Endothelial cell (in vitro differentiated cells): ENCODE measurements at regions not wholly inside any gene's neighbourhood (a gene's known extent, or its start where the extent isn't known, plus 50 kb on each side); places are given as distances from the start of the nearest gene placed in this dataset.
"Not testable (repeated sequence)": the region's sequence is repeated elsewhere in the genome, so short reads cannot be mapped to it uniquely, and the experiment has no call there.

Experiments
- DNase-seq: peaks from one replicate; pipeline ENCODE4 v3.0.0; 2021; ENCODE audit warnings: low spot score
- H3K27ac Mint-ChIP-seq: one replicate; pipeline ENCODE4 v1.8.0; 2021; ENCODE audit warnings: mixed read lengths, inconsistent platforms; ENCODE audit not compliant: unreplicated experiment
- H3K27me3 Mint-ChIP-seq: one replicate; pipeline ENCODE4 v1.8.0; 2021; ENCODE audit warnings: mild to moderate bottlenecking, moderate library complexity, mixed read lengths, inconsistent platforms; ENCODE audit not compliant: unreplicated experiment
- H3K36me3 Mint-ChIP-seq: one replicate; pipeline ENCODE4 v1.8.0; 2021; ENCODE audit warnings: mild to moderate bottlenecking, low read depth, mixed read lengths, inconsistent platforms; ENCODE audit not compliant: unreplicated experiment
- H3K4me1 Mint-ChIP-seq: one replicate; pipeline ENCODE4 v1.8.0; 2021; ENCODE audit warnings: mild to moderate bottlenecking, mixed read lengths, inconsistent platforms; ENCODE audit not compliant: unreplicated experiment
- H3K4me3 Mint-ChIP-seq: one replicate; pipeline ENCODE4 v1.8.0; 2021; ENCODE audit warnings: mild to moderate bottlenecking, mixed read lengths, inconsistent platforms; ENCODE audit not compliant: unreplicated experiment
- H3K9me3 Mint-ChIP-seq: one replicate; pipeline ENCODE4 v1.8.0; 2021; ENCODE audit warnings: mixed read lengths, inconsistent platforms; ENCODE audit not compliant: unreplicated experiment
- TF ChIP-seq, protein P1 (sequence below): fragments of 200-600 bp; sonication (generic); IDR thresholded peaks from one replicate; pipeline ENCODE4 v1.5.0; 2021; ENCODE audit warnings: antibody characterized with exemption; ENCODE audit not compliant: unreplicated experiment

DNA sequence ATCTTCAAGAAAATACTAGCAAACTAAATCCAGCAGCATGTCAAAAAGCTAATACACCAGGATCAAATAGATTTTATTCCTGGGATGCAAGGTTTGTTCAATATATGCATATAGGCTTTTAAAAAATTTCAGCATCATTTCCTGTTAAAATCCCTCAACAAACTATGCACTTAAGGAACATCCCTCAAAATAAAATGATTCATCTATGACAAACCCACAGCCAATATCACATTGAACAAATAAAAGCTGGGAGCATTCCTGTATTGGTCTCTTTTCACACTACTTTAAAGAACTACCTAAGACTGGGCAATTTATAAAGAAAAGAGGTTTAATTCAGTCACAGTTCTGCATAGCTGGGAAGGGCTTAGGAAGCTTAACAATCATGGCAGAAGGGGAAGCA is 726.7 kb downstream of the GRXCR1 start:
- Mint-ChIP-seq H3K4me1 (no peaks in the 10 kb centered on the region), H3K9me3 (no peaks in the 10 kb centered on the region), H3K36me3 (no peaks in the 10 kb centered on the region), H3K27ac (no peak overlapping the region), H3K4me3 (no peak overlapping the region), H3K27me3 (no peaks in the 10 kb centered on the region)
- TF ChIP-seq, protein P1, sequence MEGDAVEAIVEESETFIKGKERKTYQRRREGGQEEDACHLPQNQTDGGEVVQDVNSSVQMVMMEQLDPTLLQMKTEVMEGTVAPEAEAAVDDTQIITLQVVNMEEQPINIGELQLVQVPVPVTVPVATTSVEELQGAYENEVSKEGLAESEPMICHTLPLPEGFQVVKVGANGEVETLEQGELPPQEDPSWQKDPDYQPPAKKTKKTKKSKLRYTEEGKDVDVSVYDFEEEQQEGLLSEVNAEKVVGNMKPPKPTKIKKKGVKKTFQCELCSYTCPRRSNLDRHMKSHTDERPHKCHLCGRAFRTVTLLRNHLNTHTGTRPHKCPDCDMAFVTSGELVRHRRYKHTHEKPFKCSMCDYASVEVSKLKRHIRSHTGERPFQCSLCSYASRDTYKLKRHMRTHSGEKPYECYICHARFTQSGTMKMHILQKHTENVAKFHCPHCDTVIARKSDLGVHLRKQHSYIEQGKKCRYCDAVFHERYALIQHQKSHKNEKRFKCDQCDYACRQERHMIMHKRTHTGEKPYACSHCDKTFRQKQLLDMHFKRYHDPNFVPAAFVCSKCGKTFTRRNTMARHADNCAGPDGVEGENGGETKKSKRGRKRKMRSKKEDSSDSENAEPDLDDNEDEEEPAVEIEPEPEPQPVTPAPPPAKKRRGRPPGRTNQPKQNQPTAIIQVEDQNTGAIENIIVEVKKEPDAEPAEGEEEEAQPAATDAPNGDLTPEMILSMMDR = no peak
- DNase-seq = no peak

DNA sequence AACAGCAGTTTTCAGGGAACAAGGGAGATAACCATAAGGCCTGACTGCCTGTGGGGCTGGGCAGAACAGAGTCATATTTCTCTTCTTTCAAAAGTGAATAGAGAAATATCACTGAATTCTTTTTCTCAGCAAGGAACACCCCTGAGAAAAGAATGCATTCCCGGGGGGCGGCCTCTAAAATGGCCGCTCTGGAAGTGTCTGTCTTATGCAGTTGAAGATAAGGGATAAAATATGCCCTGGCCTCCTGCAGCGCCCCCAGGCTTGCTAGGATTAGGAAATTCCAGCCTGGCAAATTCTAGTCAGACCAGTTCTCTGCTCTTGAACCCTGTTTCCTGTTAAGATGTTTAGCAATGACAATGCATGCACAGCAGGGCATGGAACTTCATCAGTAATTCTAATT is 745.4 kb downstream of the GRXCR1 start:
- H3K9me3 Mint-ChIP-seq, H3K36me3 Mint-ChIP-seq, H3K27ac Mint-ChIP-seq, H3K4me3 Mint-ChIP-seq, H3K27me3 Mint-ChIP-seq, DNase-seq, H3K4me1 Mint-ChIP-seq: not testable (repeated sequence)

DNA sequence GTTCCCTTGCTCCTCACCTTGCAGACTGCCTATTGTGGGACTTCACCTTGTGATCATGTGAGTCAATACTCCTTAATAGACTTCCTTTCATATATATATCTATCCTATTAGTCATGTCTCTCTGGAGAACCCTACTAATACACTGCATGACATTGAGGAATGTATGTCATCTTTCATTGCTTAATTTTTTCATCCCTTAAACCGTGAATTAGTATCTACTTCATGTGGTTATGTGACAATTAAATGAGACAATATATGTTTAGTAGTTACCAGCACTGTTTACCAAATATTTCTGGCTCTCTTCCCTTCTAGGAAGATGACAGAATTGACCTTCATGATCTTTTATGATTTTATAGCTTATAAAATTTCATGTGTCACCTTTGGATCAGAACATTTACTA is 759.5 kb downstream of the GRXCR1 start:
- Mint-ChIP-seq H3K4me3 (no peak overlapping the region), H3K4me1 (no peaks in the 10 kb centered on the region), H3K9me3 (no peaks in the 10 kb centered on the region), H3K27ac (no peak overlapping the region), H3K36me3 (no peaks in the 10 kb centered on the region), H3K27me3 (peaks cover 2% of the 10 kb centered on the region)
- TF ChIP-seq, protein P1 = no peak
- no peak for DNase-seq

DNA sequence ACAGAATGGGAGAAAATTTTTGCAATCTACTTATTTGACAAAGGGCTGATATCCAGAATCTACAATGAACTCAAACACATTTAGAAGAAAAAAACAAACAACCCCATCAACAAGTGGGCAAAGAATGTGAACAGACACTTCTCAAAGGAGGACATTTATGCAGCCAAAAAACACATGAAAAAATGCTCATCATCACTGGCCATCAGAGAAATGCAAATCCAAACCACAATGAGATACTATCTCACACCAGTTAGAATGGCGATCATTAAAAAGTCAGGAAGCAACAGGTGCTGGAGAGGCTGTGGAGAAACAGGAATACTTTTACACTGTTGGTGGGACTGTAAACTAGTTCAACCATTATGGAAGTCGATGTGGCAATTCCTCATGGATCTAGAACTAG is 767.0 kb downstream of the GRXCR1 start:
- not testable (repeated sequence) for DNase-seq, H3K9me3 Mint-ChIP-seq, H3K4me1 Mint-ChIP-seq, H3K4me3 Mint-ChIP-seq, H3K27me3 Mint-ChIP-seq, H3K36me3 Mint-ChIP-seq, H3K27ac Mint-ChIP-seq

DNA sequence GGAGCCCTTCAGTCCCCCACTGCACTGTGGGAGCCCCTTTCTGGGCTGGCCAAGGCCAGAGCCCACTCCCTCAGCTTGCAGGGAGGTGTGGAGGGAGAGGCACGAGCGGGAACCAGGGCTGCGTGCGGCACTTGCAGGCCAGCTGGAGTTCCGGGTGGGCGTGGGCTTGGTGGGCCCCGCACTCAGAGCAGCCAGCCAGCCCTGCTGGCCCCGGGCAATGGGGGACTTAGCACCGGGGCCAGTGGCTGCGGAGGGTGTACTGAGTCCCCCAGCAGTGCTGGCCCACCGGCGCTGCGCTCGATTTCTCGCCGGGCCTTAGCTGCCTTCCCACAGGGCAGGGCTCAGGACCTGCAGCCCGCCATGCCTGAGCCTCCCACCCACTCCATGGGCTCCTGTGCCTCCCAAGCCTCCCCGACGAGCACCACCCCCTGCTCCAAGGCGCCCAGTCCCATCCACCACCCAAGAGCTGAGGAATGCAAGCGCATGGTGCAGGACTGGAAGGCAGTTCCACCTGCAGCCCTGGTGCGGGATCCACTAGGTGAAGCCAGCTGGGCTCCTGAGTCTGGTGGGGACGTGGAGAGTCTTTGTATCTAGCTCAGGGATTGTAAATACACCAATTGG is 776.2 kb downstream of the KCTD8 start:
- not testable (repeated sequence) for H3K4me1 Mint-ChIP-seq, H3K27ac Mint-ChIP-seq, H3K9me3 Mint-ChIP-seq, H3K36me3 Mint-ChIP-seq, H3K27me3 Mint-ChIP-seq, H3K4me3 Mint-ChIP-seq, DNase-seq

DNA sequence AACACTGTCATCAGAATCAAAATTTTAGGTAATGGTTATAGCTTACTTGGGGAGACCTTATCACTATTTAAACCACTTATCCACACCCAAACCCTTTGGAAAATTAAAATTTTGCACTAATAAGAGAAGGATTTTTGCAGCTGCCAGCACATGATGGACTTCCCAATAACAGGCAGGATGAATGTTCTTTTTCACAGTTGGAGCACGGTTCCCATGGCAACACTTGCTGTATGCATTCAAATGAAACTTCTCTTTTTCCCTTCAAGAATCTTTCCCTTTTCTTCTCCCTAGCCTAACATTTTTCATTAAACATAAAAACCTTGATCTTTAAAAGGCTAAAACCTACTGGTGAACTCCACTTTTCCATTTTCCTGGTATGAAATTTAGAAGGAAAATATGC is 768.2 kb downstream of the KCTD8 start:
- peaks cover 4% of the 10 kb centered on the region for H3K4me1 Mint-ChIP-seq
- H3K36me3 Mint-ChIP-seq = no peaks in the 10 kb centered on the region
- TF ChIP-seq, protein P1 = no peak
- no peaks in the 10 kb centered on the region for H3K27me3 Mint-ChIP-seq
- no peak for DNase-seq
- H3K4me3 Mint-ChIP-seq = no peak overlapping the region
- no peaks in the 10 kb centered on the region for H3K9me3 Mint-ChIP-seq
- H3K27ac Mint-ChIP-seq = no peak overlapping the region
